Astrocyte (in vitro differentiated cells and primary cell): ENCODE measurements at regions not wholly inside any gene's neighbourhood (a gene's known extent, or its start where the extent isn't known, plus 50 kb on each side); places are given as distances from the start of the nearest gene placed in this dataset.
A peak's percentile ranks its signal among the peaks of the same experiment; 100 is the strongest.

Experiments
- DNase-seq: peaks from one replicate; pipeline ENCODE4 v3.0.0-alpha.2; 2010; ENCODE audit warnings: low read depth
- FAIRE-seq: peaks from 2 replicates; lab custom pipeline; 2011; peaks lifted over from hg19 to GRCh38; lab: Jason Lieb, UNC
- H2AFZ ChIP-seq: 2 replicates; pipeline ENCODE4 v1.6.0; 2012; ENCODE audit warnings: low read depth, low read length, inconsistent platforms
- H3K27ac ChIP-seq: 2 replicates; pipeline ENCODE4 v1.5.1; 2011; ENCODE audit warnings: low read depth, low read length, inconsistent platforms
- H3K27me3 ChIP-seq: 2 replicates; pipeline ENCODE4 v1.6.0; 2011; ENCODE audit warnings: low read length, inconsistent platforms; ENCODE audit not compliant: insufficient read depth
- H3K36me3 ChIP-seq: 2 replicates; pipeline ENCODE4 v1.5.1; 2011; ENCODE audit warnings: low read length, inconsistent platforms; ENCODE audit not compliant: insufficient read depth
- H3K4me1 ChIP-seq: 2 replicates; pipeline ENCODE4 v1.5.1; 2011; ENCODE audit warnings: low read length, inconsistent platforms; ENCODE audit not compliant: insufficient read depth
- H3K4me2 ChIP-seq: 2 replicates; pipeline ENCODE4 v1.6.0; 2012; ENCODE audit warnings: low read length, inconsistent platforms
- H3K4me3 ChIP-seq: 2 replicates; pipeline ENCODE4 v1.5.1; 2011; ENCODE audit warnings: low read depth, mild to moderate bottlenecking, low read length, inconsistent platforms; ENCODE audit not compliant: insufficient read depth
- H3K79me2 ChIP-seq: 2 replicates; pipeline ENCODE4 v1.6.0; 2012; ENCODE audit warnings: mild to moderate bottlenecking, low read length, inconsistent platforms; ENCODE audit not compliant: insufficient read depth
- H3K9ac ChIP-seq: 2 replicates; pipeline ENCODE4 v1.6.0; 2012; ENCODE audit warnings: mild to moderate bottlenecking, low read length, inconsistent platforms
- H3K9me3 ChIP-seq: 2 replicates; pipeline ENCODE4 v1.5.1; 2012; ENCODE audit warnings: low read depth, mild to moderate bottlenecking, low read length, inconsistent platforms; ENCODE audit not compliant: insufficient read depth
- H4K20me1 ChIP-seq: 2 replicates; pipeline ENCODE4 v1.6.0; 2012; ENCODE audit warnings: low read length, inconsistent platforms; ENCODE audit not compliant: insufficient read depth
- H3K27ac Mint-ChIP-seq: one replicate; pipeline ENCODE4 v1.8.0; 2021; ENCODE audit warnings: mild to moderate bottlenecking, mixed read lengths; ENCODE audit not compliant: unreplicated experiment
- H3K27me3 Mint-ChIP-seq: one replicate; pipeline ENCODE4 v1.8.0; 2021; ENCODE audit warnings: low read depth, mixed read lengths; ENCODE audit not compliant: unreplicated experiment
- H3K36me3 Mint-ChIP-seq: one replicate; pipeline ENCODE4 v1.8.0; 2021; ENCODE audit warnings: low read depth, mixed read lengths; ENCODE audit not compliant: unreplicated experiment
- H3K4me1 Mint-ChIP-seq: one replicate; pipeline ENCODE4 v1.8.0; 2021; ENCODE audit warnings: low read depth, mixed read lengths; ENCODE audit not compliant: unreplicated experiment
- H3K4me3 Mint-ChIP-seq: one replicate; pipeline ENCODE4 v1.8.0; 2021; ENCODE audit warnings: mild to moderate bottlenecking, moderate library complexity, mixed read lengths; ENCODE audit not compliant: unreplicated experiment
- H3K9me3 Mint-ChIP-seq: one replicate; pipeline ENCODE4 v1.8.0; 2021; ENCODE audit warnings: mild to moderate bottlenecking, mixed read lengths; ENCODE audit not compliant: unreplicated experiment
- CTCF ChIP-seq: IDR thresholded peaks from 2 replicates; pipeline ENCODE4 v1.5.1; 2011; ENCODE audit warnings: low read depth, mild to moderate bottlenecking, inconsistent platforms, low read length, moderate library complexity; ENCODE audit not compliant: insufficient read depth
- EZH2 ChIP-seq: IDR thresholded peaks from 2 replicates; pipeline ENCODE4 v1.6.1; 2012; ENCODE audit warnings: mild to moderate bottlenecking, low read length, inconsistent platforms; ENCODE audit not compliant: insufficient read depth

GRCh38 chr9:69976152-69976551 lies 67.5 kb upstream of the MAMDC2 start:
- H3K4me2 ChIP-seq = peak overlapping the region; percentile 57
- H4K20me1 ChIP-seq = no peaks in the 10 kb centered on the region
- H2AFZ ChIP-seq = peak overlapping the region; percentile 2
- peak; percentile 83 for FAIRE-seq
- TF ChIP-seq EZH2 (no peak), CTCF (no peak)
- peak; percentile 98 for DNase-seq
- peak overlapping the region; percentile 57 for H3K4me3 Mint-ChIP-seq
- H3K4me1 ChIP-seq = peaks cover 23% of the 10 kb centered on the region
- peaks cover 7% of the 10 kb centered on the region for H3K9me3 Mint-ChIP-seq
- H3K27me3 Mint-ChIP-seq = no peaks in the 10 kb centered on the region
- H3K4me3 ChIP-seq = no peak overlapping the region
- H3K9me3 ChIP-seq = no peaks in the 10 kb centered on the region
- H3K4me1 Mint-ChIP-seq = peaks cover 44% of the 10 kb centered on the region
- peak overlapping the region; percentile 95 for H3K27ac ChIP-seq
- H3K36me3 Mint-ChIP-seq = peaks cover 4% of the 10 kb centered on the region
- H3K9ac ChIP-seq = peak overlapping the region; percentile 73
- no peaks in the 10 kb centered on the region for H3K27me3 ChIP-seq
- no peaks in the 10 kb centered on the region for H3K79me2 ChIP-seq
- no peaks in the 10 kb centered on the region for H3K36me3 ChIP-seq
- H3K27ac Mint-ChIP-seq = peak overlapping the region; percentile 97

GRCh38 chr9:69980041-69980440 lies 63.6 kb upstream of the MAMDC2 start:
- Mint-ChIP-seq H3K9me3 (peaks cover 7% of the 10 kb centered on the region), H3K4me1 (peaks cover 46% of the 10 kb centered on the region), H3K27me3 (no peaks in the 10 kb centered on the region), H3K4me3 (no peak overlapping the region), H3K27ac (peak overlapping the region; percentile 70), H3K36me3 (peaks cover 4% of the 10 kb centered on the region)
- no peak overlapping the region for H2AFZ ChIP-seq
- H3K27me3 ChIP-seq = no peaks in the 10 kb centered on the region
- FAIRE-seq (no peak), DNase-seq (peak; percentile 64)
- H3K27ac ChIP-seq = no peak overlapping the region
- no peaks in the 10 kb centered on the region for H3K9me3 ChIP-seq
- H3K79me2 ChIP-seq = no peaks in the 10 kb centered on the region
- H4K20me1 ChIP-seq = no peaks in the 10 kb centered on the region
- H3K4me3 ChIP-seq = no peak overlapping the region
- TF ChIP-seq EZH2 (no peak), CTCF (no peak)
- no peak overlapping the region for H3K9ac ChIP-seq
- no peaks in the 10 kb centered on the region for H3K36me3 ChIP-seq
- H3K4me2 ChIP-seq = no peak overlapping the region
- peaks cover 27% of the 10 kb centered on the region for H3K4me1 ChIP-seq

- Histone ChIP-seq H3K9ac (no peak overlapping the region), H3K4me1 (peaks cover 24% of the 10 kb centered on the region), H3K4me2 (no peak overlapping the region), H3K4me3 (no peak overlapping the region), H3K27me3 (no peaks in the 10 kb centered on the region), H3K27ac (no peak overlapping the region), H3K79me2 (no peaks in the 10 kb centered on the region), H2AFZ (no peak overlapping the region), H3K36me3 (no peaks in the 10 kb centered on the region), H3K9me3 (no peaks in the 10 kb centered on the region), H4K20me1 (no peaks in the 10 kb centered on the region)
- TF ChIP-seq CTCF (no peak), EZH2 (no peak)
- Mint-ChIP-seq H3K36me3 (peaks cover 4% of the 10 kb centered on the region), H3K9me3 (peaks cover 7% of the 10 kb centered on the region), H3K27me3 (no peaks in the 10 kb centered on the region), H3K4me1 (peaks cover 41% of the 10 kb centered on the region), H3K4me3 (no peak overlapping the region), H3K27ac (peak overlapping the region; percentile 74)
- FAIRE-seq (no peak), DNase-seq (no peak)
These were observed 63.1 kb upstream of the MAMDC2 start for GRCh38 chr9:69980591-69980990.
